ENCODE measurements at regions not wholly inside any gene's neighbourhood (a gene's known extent, or its start where the extent isn't known, plus 50 kb on each side); places are given as distances from the start of the nearest gene placed in this dataset.

DNA sequence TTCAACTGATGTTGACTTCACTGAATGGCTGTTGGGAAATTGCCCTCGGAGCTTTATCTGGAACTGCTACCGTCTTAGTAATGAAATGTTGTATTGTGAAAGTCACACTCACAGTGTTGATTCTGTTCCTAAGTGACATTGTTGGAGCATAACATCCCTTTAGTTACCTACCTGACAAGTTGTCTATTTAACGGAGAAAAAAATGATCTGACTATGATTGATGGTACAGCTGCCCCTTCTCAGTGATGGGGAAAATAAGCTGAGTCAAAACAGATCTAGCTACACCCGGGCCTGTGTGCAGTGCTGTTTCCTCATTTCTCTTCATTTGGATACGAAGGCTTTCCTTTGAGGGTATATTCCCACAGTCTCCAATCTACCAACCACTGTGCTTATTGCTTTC is 472.3 kb upstream of the BRINP3 start:
- no peaks in the 10 kb centered on the region for H3K27me3 ChIP-seq (ENCODE audit: insufficient read depth in 3 of 3, low read length in 2 of 3)
- no peaks in the 10 kb centered on the region for H3K36me3 ChIP-seq (ENCODE audit: insufficient read depth in 1 of 2, low read depth in 1 of 2)
- ATAC-seq, result no peak
- 66 to 72% (median 70%) methylated on average over 5 of the region's 5 CpGs for WGBS, 3 donors
- H3K4me3 ChIP-seq, result no peak overlapping the region
- H3K9me3 ChIP-seq, result no peaks in the 10 kb centered on the region
- TF ChIP-seq, protein P1, sequence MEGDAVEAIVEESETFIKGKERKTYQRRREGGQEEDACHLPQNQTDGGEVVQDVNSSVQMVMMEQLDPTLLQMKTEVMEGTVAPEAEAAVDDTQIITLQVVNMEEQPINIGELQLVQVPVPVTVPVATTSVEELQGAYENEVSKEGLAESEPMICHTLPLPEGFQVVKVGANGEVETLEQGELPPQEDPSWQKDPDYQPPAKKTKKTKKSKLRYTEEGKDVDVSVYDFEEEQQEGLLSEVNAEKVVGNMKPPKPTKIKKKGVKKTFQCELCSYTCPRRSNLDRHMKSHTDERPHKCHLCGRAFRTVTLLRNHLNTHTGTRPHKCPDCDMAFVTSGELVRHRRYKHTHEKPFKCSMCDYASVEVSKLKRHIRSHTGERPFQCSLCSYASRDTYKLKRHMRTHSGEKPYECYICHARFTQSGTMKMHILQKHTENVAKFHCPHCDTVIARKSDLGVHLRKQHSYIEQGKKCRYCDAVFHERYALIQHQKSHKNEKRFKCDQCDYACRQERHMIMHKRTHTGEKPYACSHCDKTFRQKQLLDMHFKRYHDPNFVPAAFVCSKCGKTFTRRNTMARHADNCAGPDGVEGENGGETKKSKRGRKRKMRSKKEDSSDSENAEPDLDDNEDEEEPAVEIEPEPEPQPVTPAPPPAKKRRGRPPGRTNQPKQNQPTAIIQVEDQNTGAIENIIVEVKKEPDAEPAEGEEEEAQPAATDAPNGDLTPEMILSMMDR (IDR thresholded peaks at IDR 0.05), result no peak
- H3K4me1 ChIP-seq, result no peaks in the 10 kb centered on the region
- no peak for DNase-seq
- H3K27ac ChIP-seq, result no peak overlapping the region
- intact Hi-C loops (cut with DNase I), result no loop called here

DNA sequence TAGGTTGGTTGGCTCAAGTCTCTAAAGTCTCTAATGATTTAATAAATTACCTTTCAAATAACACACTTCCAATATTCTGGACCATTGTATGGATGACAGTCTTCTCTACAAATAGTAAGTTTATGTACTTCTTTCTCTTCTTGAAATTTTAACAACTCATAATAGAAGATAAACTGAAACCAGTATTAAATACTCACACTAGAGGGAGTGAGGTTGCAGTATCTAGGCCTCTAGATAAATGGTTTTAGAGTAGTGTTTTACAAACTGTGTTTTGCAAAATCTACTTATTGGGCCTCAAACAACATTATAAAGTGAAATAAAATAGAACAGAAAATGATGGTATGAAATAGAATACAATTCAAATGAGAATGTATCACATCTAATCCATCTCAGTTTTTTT is 479.9 kb upstream of the BRINP3 start:
- intact Hi-C loops (cut with DNase I), result no loop called here
- no peak for ATAC-seq
- no peaks in the 10 kb centered on the region for H3K9me3 ChIP-seq
- no peak overlapping the region for H3K4me3 ChIP-seq
- DNase-seq, result no peak
- no peaks in the 10 kb centered on the region for H3K4me1 ChIP-seq
- H3K36me3 ChIP-seq (ENCODE audit: insufficient read depth in 1 of 2, low read depth in 1 of 2), result no peaks in the 10 kb centered on the region
- no peaks in the 10 kb centered on the region for H3K27me3 ChIP-seq (ENCODE audit: insufficient read depth in 3 of 3, low read length in 2 of 3)
- TF ChIP-seq, protein P1 (IDR thresholded peaks at IDR 0.05), result no peak
- H3K27ac ChIP-seq, result no peak overlapping the region

DNA sequence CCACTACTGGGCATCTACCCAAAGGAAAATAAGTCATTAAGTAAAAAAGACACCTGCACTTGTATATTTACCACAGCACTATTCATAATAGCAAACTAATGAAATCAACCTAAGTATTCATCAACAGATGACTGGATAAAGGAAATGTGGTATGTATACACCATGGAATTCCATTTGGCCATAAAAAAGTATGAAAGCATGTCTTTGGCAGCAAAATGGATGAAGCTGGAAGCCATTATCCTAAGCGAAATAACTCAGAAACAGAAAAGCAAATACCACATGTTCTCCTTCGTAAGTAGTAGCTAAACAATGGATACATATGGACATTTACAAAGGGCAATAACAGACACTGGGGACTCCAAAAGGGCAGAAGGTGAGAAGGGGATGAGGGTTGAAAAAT is 485.7 kb upstream of the BRINP3 start:
- no peak overlapping the region for H3K4me3 ChIP-seq
- TF ChIP-seq, protein P1 (IDR thresholded peaks at IDR 0.05), result no peak
- H3K4me1 ChIP-seq, result no peaks in the 10 kb centered on the region
- DNase-seq (no peak), ATAC-seq (no peak)
- H3K9me3 ChIP-seq, result no peaks in the 10 kb centered on the region
- no peaks in the 10 kb centered on the region for H3K27me3 ChIP-seq (ENCODE audit: insufficient read depth in 3 of 3, low read length in 2 of 3)
- intact Hi-C loops (cut with DNase I), result no loop called here
- no peaks in the 10 kb centered on the region for H3K36me3 ChIP-seq (ENCODE audit: insufficient read depth in 1 of 2, low read depth in 1 of 2)
- WGBS, 3 donors, result 57 to 68% (median 67%) methylated on average over 2 of the region's 2 CpGs
- H3K27ac ChIP-seq, result no peak overlapping the region

DNA sequence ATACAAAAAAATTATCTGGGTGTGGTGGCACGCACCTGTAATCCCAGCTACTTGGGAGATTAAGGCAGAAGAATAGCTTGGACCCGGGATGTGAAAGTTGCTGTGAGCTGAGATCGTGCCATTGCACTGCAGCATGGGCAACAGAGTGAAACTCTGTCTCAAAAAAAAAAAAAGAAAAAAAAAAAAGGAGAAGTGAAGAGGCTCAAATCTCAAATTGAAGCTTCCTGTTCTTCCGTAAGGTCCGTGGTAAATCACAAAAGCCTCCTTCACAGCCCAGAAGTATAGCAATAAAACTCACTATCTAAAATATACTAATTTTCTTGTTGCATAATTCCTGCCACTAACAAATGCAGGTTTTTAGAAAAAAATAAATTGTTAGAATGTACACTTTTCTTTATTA is 498.2 kb upstream of the BRINP3 start:
- ATAC-seq, result no peak
- TF ChIP-seq, protein P1 (IDR thresholded peaks at IDR 0.05), result no peak
- Histone ChIP-seq H3K4me3 (no peak overlapping the region), H3K36me3 (ENCODE audit: insufficient read depth in 1 of 2, low read depth in 1 of 2) (no peaks in the 10 kb centered on the region), H3K27me3 (ENCODE audit: insufficient read depth in 3 of 3, low read length in 2 of 3) (no peaks in the 10 kb centered on the region), H3K4me1 (no peaks in the 10 kb centered on the region), H3K27ac (no peak overlapping the region), H3K9me3 (peaks cover 6% of the 10 kb centered on the region)
- WGBS, 3 donors, result 62 to 78% (median 75%) methylated on average over 5 of the region's 5 CpGs
- intact Hi-C loops (cut with DNase I), result no loop called here
- DNase-seq, result no peak

DNA sequence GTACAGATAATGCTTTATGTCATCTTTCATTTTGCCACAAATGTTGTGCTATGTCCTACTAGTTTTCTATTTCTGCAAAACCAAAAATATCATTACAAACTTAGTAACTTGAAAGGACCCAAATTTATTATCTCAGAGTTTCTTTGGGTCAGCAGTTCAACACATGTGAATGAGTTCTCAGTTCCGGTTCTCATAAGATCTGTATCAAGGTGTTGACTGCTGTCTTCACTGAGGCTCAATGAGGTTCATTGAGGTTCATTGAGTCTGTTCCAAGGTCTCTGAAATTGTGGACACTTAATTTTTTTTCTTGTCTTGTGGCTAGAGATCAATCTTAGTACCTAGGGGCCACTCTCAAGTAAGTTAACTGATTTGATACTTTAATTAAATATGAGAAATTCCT is 525.1 kb upstream of the BRINP3 start:
- Histone ChIP-seq H3K36me3 (ENCODE audit: insufficient read depth in 1 of 2, low read depth in 1 of 2) (no peaks in the 10 kb centered on the region), H3K4me1 (no peaks in the 10 kb centered on the region), H3K27ac (no peak overlapping the region), H3K9me3 (no peaks in the 10 kb centered on the region), H3K4me3 (no peak overlapping the region), H3K27me3 (ENCODE audit: insufficient read depth in 3 of 3, low read length in 2 of 3) (no peaks in the 10 kb centered on the region)
- DNase-seq (no peak), ATAC-seq (no peak)
- 90 to 97% (median 97%) methylated on average over 1 of the region's 1 CpG for WGBS, 3 donors
- intact Hi-C loops (cut with DNase I), result no loop called here
- TF ChIP-seq, protein P1 (IDR thresholded peaks at IDR 0.05), result no peak

Measured in psoas muscle (tissue), 7 donors.